ENCODE measurements at regions not wholly inside any gene's neighbourhood (a gene's known extent, or its start where the extent isn't known, plus 50 kb on each side); places are given as distances from the start of the nearest gene placed in this dataset.

DNA sequence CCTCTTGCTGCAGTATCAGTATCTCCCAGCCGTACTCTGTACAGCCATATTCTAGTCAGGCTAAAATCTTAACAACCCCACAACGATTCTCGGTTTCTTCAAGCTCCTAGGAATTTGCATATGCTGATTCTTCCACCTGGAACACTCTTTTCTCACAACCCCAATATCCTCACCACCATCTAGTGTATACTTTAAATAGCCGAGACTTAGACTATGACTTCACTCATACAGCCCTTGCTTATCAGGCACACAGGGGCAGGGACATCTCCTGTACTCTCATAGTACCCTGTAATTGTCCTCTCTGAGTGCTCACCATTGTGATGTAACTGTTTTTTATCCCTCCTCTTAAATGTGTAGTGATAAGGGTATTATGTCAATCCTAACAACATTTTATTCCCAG, 2126.4 kb upstream of the TENM3 start:
- no peak overlapping the region for H2BK5ac ChIP-seq (ENCODE audit: low read depth, low read length, poor library complexity, severe bottlenecking)
- H2AK9ac ChIP-seq (replicated peaks; ENCODE audit: low read depth, low read length, poor library complexity) = no peak overlapping the region
- no peak for TF ChIP-seq RAD21 (IDR thresholded peaks at IDR 0.05; ENCODE audit: low read length)
- TF ChIP-seq, protein P1, sequence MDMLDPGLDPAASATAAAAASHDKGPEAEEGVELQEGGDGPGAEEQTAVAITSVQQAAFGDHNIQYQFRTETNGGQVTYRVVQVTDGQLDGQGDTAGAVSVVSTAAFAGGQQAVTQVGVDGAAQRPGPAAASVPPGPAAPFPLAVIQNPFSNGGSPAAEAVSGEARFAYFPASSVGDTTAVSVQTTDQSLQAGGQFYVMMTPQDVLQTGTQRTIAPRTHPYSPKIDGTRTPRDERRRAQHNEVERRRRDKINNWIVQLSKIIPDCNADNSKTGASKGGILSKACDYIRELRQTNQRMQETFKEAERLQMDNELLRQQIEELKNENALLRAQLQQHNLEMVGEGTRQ (IDR thresholded peaks at IDR 0.05; ENCODE audit: low read depth, low read length) = no peak
- no peak overlapping the region for H2BK20ac ChIP-seq (ENCODE audit: low read depth, low read length)
- dilution Hi-C loops (cut with HindIII; ENCODE audit: low sequenced_read_pairs, unreplicated experiment) = no loop called here
- H3K4me1 ChIP-seq (ENCODE audit: control insufficient read depth, insufficient read depth, low read length) = no peaks in the 10 kb centered on the region
- POLR2A ChIA-PET (ENCODE audit: unreplicated experiment) = no interaction called here
- H4K20me1 ChIP-seq (ENCODE audit: insufficient read depth, low read length) = no peaks in the 10 kb centered on the region
- DNase-seq (no peak), ATAC-seq (ENCODE audit: low read depth) (no peak)
- H3K9me1 ChIP-seq (ENCODE audit: insufficient read depth, low read length) = no peaks in the 10 kb centered on the region
- no peak overlapping the region for H3K18ac ChIP-seq (ENCODE audit: low read depth, low read length)
- H3K36me3 ChIP-seq (ENCODE audit: control insufficient read depth, insufficient read depth, low read length) = no peaks in the 10 kb centered on the region
- no peak overlapping the region for H2BK15ac ChIP-seq (ENCODE audit: low read depth, low read length)
- H3K9me3 ChIP-seq (ENCODE audit: control insufficient read depth, insufficient read depth, low read length) = no peaks in the 10 kb centered on the region
- no peak overlapping the region for H2AFZ ChIP-seq (replicated peaks; ENCODE audit: low read length, poor library complexity)
- no peaks in the 10 kb centered on the region for H3K79me1 ChIP-seq (ENCODE audit: low read depth in 1 of 2, low read length in 2 of 2)
- WGBS, 2 experiments (ENCODE audit: extremely low coverage in 2 of 2, insufficient read length in 1 of 2) = 83% methylated on average over 1 of the region's 4 CpGs; no CpG with 5 or more reads in 1 of the 2 experiments
- no peak overlapping the region for H2AK5ac ChIP-seq (ENCODE audit: low read depth, low read length)
- in situ Hi-C loops (cut with MboI; ENCODE audit: low sequenced_read_pairs) = no loop called here
- H3K4me3 ChIP-seq (ENCODE audit: insufficient read depth, low read depth, low read length) = no peak overlapping the region
- no peak overlapping the region for H4K8ac ChIP-seq (ENCODE audit: low read depth in 2 of 2, low read length in 2 of 2)
- no peak overlapping the region for H3K9ac ChIP-seq (ENCODE audit: low read depth, low read length)
- H3K27me3 ChIP-seq (ENCODE audit: control insufficient read depth, insufficient read depth, low read length) = no peaks in the 10 kb centered on the region
- no peak overlapping the region for H3K14ac ChIP-seq (replicated peaks; ENCODE audit: low read depth, low read length)
- H3K56ac ChIP-seq (ENCODE audit: extremely low read depth, insufficient read depth, low read length) = no peak overlapping the region
- BruUV-seq (replicated peaks) = no TSS peak
- CTCF ChIA-PET = no interaction called here
- no peak overlapping the region for H3K4me2 ChIP-seq (ENCODE audit: low read depth, low read length)
- intact Hi-C loops (cut with micrococcal nuclease) = no loop called here
- no peak overlapping the region for H3K23ac ChIP-seq (ENCODE audit: low read depth, low read length)
- no peak overlapping the region for H2BK120ac ChIP-seq (ENCODE audit: low read depth, low read length)
- no peak overlapping the region for H3K27ac ChIP-seq (ENCODE audit: insufficient read depth, low read length)
- no peak overlapping the region for H4K5ac ChIP-seq (ENCODE audit: low read depth, low read length)
- H4K91ac ChIP-seq (ENCODE audit: insufficient read depth, low read depth, low read length) = no peak overlapping the region
- H3K4ac ChIP-seq (ENCODE audit: low read depth, low read length) = no peak overlapping the region

Measured in IMR-90 (cell line).